ENCODE measurements at regions not wholly inside any gene's neighbourhood (a gene's known extent, or its start where the extent isn't known, plus 50 kb on each side); places are given as distances from the start of the nearest gene placed in this dataset.

- no peak for TF ChIP-seq CTCF (IDR thresholded peaks at IDR 0.05)
- no peak for TF ChIP-seq TCF7L2 (IDR thresholded peaks at IDR 0.05; ENCODE audit: low read depth, low read length)
Observed at GRCh38 chr3:182406786-182407185, 386.5 kb upstream of the ATP11B start.

All from Panc1 (cell line).